HG03571 (cell line): ENCODE measurements at regions not wholly inside any gene's neighbourhood (a gene's known extent, or its start where the extent isn't known, plus 50 kb on each side); places are given as distances from the start of the nearest gene placed in this dataset.
"Not testable (repeated sequence)": the region's sequence is repeated elsewhere in the genome, so short reads cannot be mapped to it uniquely, and the experiment has no call there.

ENCODE experiments used
- ATAC-seq: cut with Tn5 transposase; IDR thresholded peaks from one replicate; pipeline ENCODE4 v1.9.1; 2021; ENCODE audit not compliant: unreplicated experiment

- no peak for ATAC-seq
Measured at GRCh38 chrX:68953331-68953730, 124.5 kb downstream of the EFNB1 start.

GRCh38 chrX:68951942-68952619, 123.3 kb downstream of the EFNB1 start:
- not testable (repeated sequence) for ATAC-seq

- ATAC-seq: no peak
Measured at GRCh38 chrX:68950937-68951336, 122.1 kb downstream of the EFNB1 start.

- ATAC-seq: no peak
Measured at GRCh38 chrX:68947882-68948605, 119.2 kb downstream of the EFNB1 start.

GRCh38 chrX:68945603-68946228, 116.9 kb downstream of the EFNB1 start:
- ATAC-seq: no peak

- no peak for ATAC-seq
Measured at GRCh38 chrX:68945081-68945602, 116.3 kb downstream of the EFNB1 start.

- no peak for ATAC-seq
Measured at GRCh38 chrX:68944211-68944610, 115.4 kb downstream of the EFNB1 start.

- no peak for ATAC-seq
Measured at GRCh38 chrX:68942840-68943239, 114.0 kb downstream of the EFNB1 start.

GRCh38 chrX:68942104-68942503, 113.3 kb downstream of the EFNB1 start:
- no peak for ATAC-seq

- no peak for ATAC-seq
Measured at GRCh38 chrX:68941385-68941952, 112.6 kb downstream of the EFNB1 start.

- no peak for ATAC-seq
Measured at GRCh38 chrX:68940601-68941000, 111.8 kb downstream of the EFNB1 start.

GRCh38 chrX:68939868-68940267, 111.0 kb downstream of the EFNB1 start:
- no peak for ATAC-seq

- no peak for ATAC-seq
Measured at GRCh38 chrX:68938244-68939004, 109.6 kb downstream of the EFNB1 start.

GRCh38 chrX:68937581-68937980, 108.8 kb downstream of the EFNB1 start:
- no peak for ATAC-seq

- no peak for ATAC-seq
Measured at GRCh38 chrX:68936608-68937007, 107.8 kb downstream of the EFNB1 start.

- ATAC-seq: no peak
Measured at GRCh38 chrX:68936126-68936525, 107.3 kb downstream of the EFNB1 start.

GRCh38 chrX:68935362-68935761, 106.5 kb downstream of the EFNB1 start:
- no peak for ATAC-seq

- ATAC-seq: no peak
Measured at GRCh38 chrX:68934922-68935321, 106.1 kb downstream of the EFNB1 start.

GRCh38 chrX:68934421-68934820, 105.6 kb downstream of the EFNB1 start:
- no peak for ATAC-seq

GRCh38 chrX:68932611-68933010, 103.8 kb downstream of the EFNB1 start:
- no peak for ATAC-seq

- no peak for ATAC-seq
Measured at GRCh38 chrX:68931345-68931744, 102.5 kb downstream of the EFNB1 start.
